Esophagus squamous epithelium (tissue), 4 donors: ENCODE measurements at regions not wholly inside any gene's neighbourhood (a gene's known extent, or its start where the extent isn't known, plus 50 kb on each side); places are given as distances from the start of the nearest gene placed in this dataset.

Experiments used
- POLR2A ChIP-seq, 4 donors: fragments of 450-650 bp; IDR thresholded peaks; one replicate each; pipeline ENCODE4 v1.6.1; 2017; ENCODE audit warnings: antibody characterized with exemption in 4 of 4, mild to moderate bottlenecking in 4 of 4, moderate library complexity in 3 of 4
- TF ChIP-seq, protein P1 (sequence below), 6 experiments: fragments of 450-650 bp in 4 of 6; fragments of 200-600 bp in 2 of 6; sonication (generic) in 2 of 6; IDR thresholded peaks; one replicate each; pipeline ENCODE4 v1.5.1; 2016 to 2019; ENCODE audit warnings: antibody characterized with exemption in 6 of 6, mild to moderate bottlenecking in 4 of 6, moderate library complexity in 4 of 6

DNA sequence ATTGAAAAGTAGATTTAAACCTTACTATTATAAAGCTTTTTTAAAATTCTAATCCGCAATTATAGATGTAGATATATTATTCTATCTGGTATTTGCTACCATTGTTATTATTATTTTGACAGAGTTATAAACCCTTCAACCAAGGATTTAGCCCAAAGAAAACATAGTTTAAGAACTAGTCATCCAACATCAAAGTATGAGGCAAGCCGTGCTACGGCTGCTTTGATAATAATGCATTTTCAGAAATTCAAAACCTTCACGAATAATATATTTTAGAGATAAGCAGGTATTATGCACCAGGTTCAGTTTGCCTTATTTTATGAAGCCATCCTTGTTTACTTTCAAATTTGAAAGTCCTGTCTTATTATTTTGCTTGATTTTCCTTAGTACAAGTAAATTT lies 1501.7 kb downstream of the RAPGEF2 start:
- TF ChIP-seq, protein P1, sequence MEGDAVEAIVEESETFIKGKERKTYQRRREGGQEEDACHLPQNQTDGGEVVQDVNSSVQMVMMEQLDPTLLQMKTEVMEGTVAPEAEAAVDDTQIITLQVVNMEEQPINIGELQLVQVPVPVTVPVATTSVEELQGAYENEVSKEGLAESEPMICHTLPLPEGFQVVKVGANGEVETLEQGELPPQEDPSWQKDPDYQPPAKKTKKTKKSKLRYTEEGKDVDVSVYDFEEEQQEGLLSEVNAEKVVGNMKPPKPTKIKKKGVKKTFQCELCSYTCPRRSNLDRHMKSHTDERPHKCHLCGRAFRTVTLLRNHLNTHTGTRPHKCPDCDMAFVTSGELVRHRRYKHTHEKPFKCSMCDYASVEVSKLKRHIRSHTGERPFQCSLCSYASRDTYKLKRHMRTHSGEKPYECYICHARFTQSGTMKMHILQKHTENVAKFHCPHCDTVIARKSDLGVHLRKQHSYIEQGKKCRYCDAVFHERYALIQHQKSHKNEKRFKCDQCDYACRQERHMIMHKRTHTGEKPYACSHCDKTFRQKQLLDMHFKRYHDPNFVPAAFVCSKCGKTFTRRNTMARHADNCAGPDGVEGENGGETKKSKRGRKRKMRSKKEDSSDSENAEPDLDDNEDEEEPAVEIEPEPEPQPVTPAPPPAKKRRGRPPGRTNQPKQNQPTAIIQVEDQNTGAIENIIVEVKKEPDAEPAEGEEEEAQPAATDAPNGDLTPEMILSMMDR (IDR thresholded peaks at IDR 0.05): no peak
- no peak for TF ChIP-seq POLR2A (IDR thresholded peaks at IDR 0.05)
